CD4-positive, alpha-beta T cell (primary cell): ENCODE measurements at regions not wholly inside any gene's neighbourhood (a gene's known extent, or its start where the extent isn't known, plus 50 kb on each side); places are given as distances from the start of the nearest gene placed in this dataset.

Source experiments
- ATAC-seq: fragments of 200-7000 bp; cut with Tn5 transposase; one replicate; pipeline ENCODE4 v1.10.0; 2022; ENCODE audit warnings: mild to moderate bottlenecking; ENCODE audit not compliant: poor library complexity
- CTCF ChIA-PET: fragments of 350-600 bp; sonication (Branson Sonifier 250); formaldehyde crosslinking; loops from one replicate; lab custom pipeline; 2021; ENCODE audit warnings: antibody characterized with exemption, inconsistent platforms; lab: Charles Lee
- POLR2A ChIA-PET: fragments of 350-600 bp; sonication (Branson Sonifier 250); formaldehyde crosslinking; loops from one replicate; lab custom pipeline; 2021; ENCODE audit warnings: antibody characterized with exemption, inconsistent platforms; lab: Charles Lee
- DNase-seq, 14 experiments: peaks; one replicate each; pipeline ENCODE4 v3.0.0-alpha.2; 2013 to 2020; ENCODE audit warnings: mixed read lengths in 2 of 14
- H3K27ac ChIP-seq, 2 donors: one replicate each; pipeline versions ENCODE4 v1.5.1 to v1.7.0; 2013; ENCODE audit warnings: low read length in 2 of 2, low read depth in 1 of 2, mild to moderate bottlenecking in 1 of 2
- H3K27me3 ChIP-seq, 2 experiments: 1 replicate in 1 of 2; 2 replicates in 1 of 2; pipeline versions ENCODE4 v1.6.1 to v1.7.0; 2013; ENCODE audit warnings: low read length in 2 of 2, control low read depth in 1 of 2, mild to moderate bottlenecking in 1 of 2, moderate library complexity in 1 of 2; ENCODE audit not compliant: insufficient read depth in 2 of 2, control insufficient read depth in 1 of 2
- H3K36me3 ChIP-seq: one replicate; pipeline ENCODE4 v1.6.1; 2013; ENCODE audit warnings: low read length, control low read depth; ENCODE audit not compliant: insufficient read depth
- H3K4me1 ChIP-seq: one replicate; pipeline ENCODE4 v1.6.1; 2013; ENCODE audit warnings: low read length, control low read depth; ENCODE audit not compliant: insufficient read depth
- H3K4me3 ChIP-seq: one replicate; pipeline ENCODE4 v1.5.1; 2013; ENCODE audit warnings: mild to moderate bottlenecking, low read length, moderate library complexity
- H3K9me3 ChIP-seq, 2 experiments: 1 replicate in 1 of 2; 2 replicates in 1 of 2; pipeline versions ENCODE4 v1.6.1 to v1.7.0; 2013; ENCODE audit warnings: low read length in 2 of 2, mild to moderate bottlenecking in 2 of 2, control low read depth in 1 of 2, moderate library complexity in 1 of 2; ENCODE audit not compliant: control insufficient read depth in 1 of 2, insufficient read depth in 1 of 2
- H3K27ac Mint-ChIP-seq: one replicate; pipeline ENCODE4 v1.8.0; 2020; ENCODE audit warnings: mixed read lengths
- H3K27me3 Mint-ChIP-seq: one replicate; pipeline ENCODE4 v1.8.0; 2021; ENCODE audit warnings: mixed read lengths
- H3K36me3 Mint-ChIP-seq: one replicate; pipeline ENCODE4 v1.8.0; 2021; ENCODE audit warnings: low read depth, mixed read lengths
- H3K4me1 Mint-ChIP-seq: one replicate; pipeline ENCODE4 v1.8.0; 2021; ENCODE audit warnings: low read depth, mixed read lengths
- H3K4me3 Mint-ChIP-seq: one replicate; pipeline ENCODE4 v1.8.0; 2020; ENCODE audit warnings: mild to moderate bottlenecking, mixed read lengths
- H3K9me3 Mint-ChIP-seq: one replicate; pipeline ENCODE4 v1.8.0; 2020; ENCODE audit warnings: mixed read lengths
- CTCF ChIP-seq: fragments of 200-600 bp; IDR thresholded peaks from one replicate; pipeline ENCODE4 v1.8.0; 2022; ENCODE audit warnings: antibody characterized with exemption, mild to moderate bottlenecking
- intact Hi-C, 2 experiments: fragments of 100-400 bp; cut with DNase I in 1 of 2; cut with micrococcal nuclease in 1 of 2; formaldehyde crosslinking; loops; one replicate each; pipeline versions ENCODE4 v1.15.1 to v1.9.0; 2023 to 2025; cut with DNase I, micrococcal nuclease

DNA sequence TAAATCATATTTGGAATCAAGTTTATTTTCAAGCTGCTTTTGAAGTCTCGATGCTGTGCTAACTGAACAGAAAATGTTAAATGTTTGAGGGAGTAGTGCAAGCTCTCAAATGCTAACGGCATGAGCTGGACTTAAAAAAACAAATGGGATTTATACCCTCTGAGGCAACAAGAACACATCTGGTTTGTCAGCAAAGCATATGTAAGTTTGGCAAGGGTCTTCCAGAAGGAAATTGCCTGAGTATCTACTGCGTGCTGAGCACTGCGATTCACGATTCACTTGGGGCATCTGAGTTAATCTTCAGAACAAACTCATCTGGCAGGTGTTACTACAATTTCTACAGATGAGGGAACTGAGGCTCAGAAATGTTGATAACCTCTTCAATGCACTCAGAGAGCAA, 98.4 kb upstream of the C9orf72 start:
- Mint-ChIP-seq H3K36me3 (no peaks in the 10 kb centered on the region), H3K27me3 (peaks cover 4% of the 10 kb centered on the region), H3K4me1 (no peaks in the 10 kb centered on the region), H3K4me3 (no peak overlapping the region), H3K9me3 (no peaks in the 10 kb centered on the region), H3K27ac (no peak overlapping the region)
- no peaks in the 10 kb centered on the region for H3K9me3 ChIP-seq
- POLR2A ChIA-PET, result no interaction called here
- CTCF ChIA-PET, result no interaction called here
- no peaks in the 10 kb centered on the region for H3K27me3 ChIP-seq
- no peak for DNase-seq
- ATAC-seq, result no peak
- intact Hi-C loops, result no loop called here
- no peaks in the 10 kb centered on the region for H3K4me1 ChIP-seq
- TF ChIP-seq CTCF, result no peak
- H3K36me3 ChIP-seq, result no peaks in the 10 kb centered on the region
- no peak overlapping the region for H3K27ac ChIP-seq
- H3K4me3 ChIP-seq, result no peak overlapping the region

- Mint-ChIP-seq H3K9me3 (no peaks in the 10 kb centered on the region), H3K27ac (no peak overlapping the region), H3K4me1 (no peaks in the 10 kb centered on the region), H3K36me3 (no peaks in the 10 kb centered on the region), H3K27me3 (no peaks in the 10 kb centered on the region), H3K4me3 (no peak overlapping the region)
- Histone ChIP-seq H3K36me3 (no peaks in the 10 kb centered on the region), H3K27ac (no peak overlapping the region), H3K4me1 (no peaks in the 10 kb centered on the region), H3K9me3 (no peaks in the 10 kb centered on the region), H3K4me3 (no peak overlapping the region), H3K27me3 (no peaks in the 10 kb centered on the region)
- DNase-seq (no peak), ATAC-seq (no peak)
- POLR2A ChIA-PET, result no interaction called here
- TF ChIP-seq CTCF, result no peak
- intact Hi-C loops, result no loop called here
- CTCF ChIA-PET, result no interaction called here
Observed at GRCh38 chr9:27672718-27673117, 99.4 kb upstream of the C9orf72 start.

GRCh38 chr9:27673641-27674040, 100.4 kb upstream of the C9orf72 start:
- DNase-seq (no peak), ATAC-seq (no peak)
- H3K4me1 ChIP-seq, result no peaks in the 10 kb centered on the region
- H3K27me3 ChIP-seq, result no peaks in the 10 kb centered on the region
- Mint-ChIP-seq H3K4me1 (no peaks in the 10 kb centered on the region), H3K36me3 (no peaks in the 10 kb centered on the region), H3K9me3 (no peaks in the 10 kb centered on the region), H3K27ac (no peak overlapping the region), H3K4me3 (no peak overlapping the region), H3K27me3 (no peaks in the 10 kb centered on the region)
- H3K27ac ChIP-seq, result no peak overlapping the region
- TF ChIP-seq CTCF, result no peak
- intact Hi-C loops, result no loop called here
- H3K4me3 ChIP-seq, result no peak overlapping the region
- no peaks in the 10 kb centered on the region for H3K36me3 ChIP-seq
- CTCF ChIA-PET, result no interaction called here
- no peaks in the 10 kb centered on the region for H3K9me3 ChIP-seq
- POLR2A ChIA-PET, result no interaction called here
